GM20431 (cell line): ENCODE measurements at regions not wholly inside any gene's neighbourhood (a gene's known extent, or its start where the extent isn't known, plus 50 kb on each side); places are given as distances from the start of the nearest gene placed in this dataset.

Experiments
- in situ Hi-C: fragments of 300-500 bp; cut with MseI, MboI; formaldehyde crosslinking; loops from one replicate; pipeline ENCODE4 v1.15.0; 2020; ENCODE audit warnings: low sequenced_read_pairs; ENCODE audit not compliant: unreplicated experiment

GRCh38 chr13:95441326-95441725 lies 111.2 kb upstream of the CLDN10 start:
- in situ Hi-C loops: no loop called here

DNA sequence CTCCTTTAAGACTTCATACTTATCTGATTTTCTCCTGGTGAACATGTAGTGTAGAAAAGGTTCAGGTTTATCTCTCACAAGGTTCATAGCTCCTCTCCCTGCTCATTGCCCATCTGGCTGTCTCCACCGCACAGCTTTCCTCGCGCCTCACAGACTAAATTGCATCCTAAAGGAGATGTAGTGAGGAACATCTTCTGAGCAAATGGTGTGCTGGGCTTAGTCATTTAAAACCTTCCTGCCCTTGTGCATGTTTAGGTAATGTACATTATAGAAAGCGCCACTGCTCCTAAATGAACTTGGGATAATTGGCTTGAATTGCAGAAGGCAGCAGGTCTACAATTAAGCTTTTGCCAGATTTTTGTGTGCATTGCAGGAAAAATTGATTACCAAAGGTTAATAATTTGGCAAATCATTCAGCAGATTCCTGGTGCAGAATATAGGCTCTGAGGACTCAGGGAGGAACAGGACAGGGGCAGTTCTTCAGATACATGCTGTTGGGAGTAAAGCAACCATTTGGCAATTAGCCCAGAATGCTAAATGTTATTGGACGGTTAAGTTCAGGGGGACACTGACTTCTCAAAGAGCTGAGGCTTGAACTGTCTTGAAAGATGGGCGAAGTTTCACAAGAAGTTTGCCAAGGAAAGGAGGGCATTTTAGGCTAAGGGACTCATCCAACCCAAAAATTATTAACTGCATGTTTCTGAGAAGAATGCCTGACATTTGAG lies 108.4 kb upstream of the CLDN10 start:
- in situ Hi-C loops: no loop called here

DNA sequence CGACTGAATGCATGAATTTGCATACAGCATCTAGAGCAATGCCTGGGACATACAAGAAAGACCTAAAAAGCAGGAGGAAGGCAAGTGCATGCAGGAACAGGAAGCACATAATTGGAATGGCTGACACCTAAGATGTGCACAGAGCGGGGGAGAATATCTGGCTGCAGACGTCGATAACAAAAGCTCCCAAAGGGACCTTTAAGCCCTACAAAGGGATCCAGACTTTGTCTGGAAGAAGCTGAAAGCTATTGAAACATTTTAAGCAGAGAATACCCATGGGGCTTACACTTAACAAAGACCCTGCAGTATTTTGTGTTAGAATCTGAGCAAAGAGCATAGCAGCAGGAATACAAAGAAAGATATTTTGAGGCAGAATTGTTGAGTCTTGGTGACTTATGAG lies 107.4 kb upstream of the CLDN10 start:
- in situ Hi-C loops: no loop called here

DNA sequence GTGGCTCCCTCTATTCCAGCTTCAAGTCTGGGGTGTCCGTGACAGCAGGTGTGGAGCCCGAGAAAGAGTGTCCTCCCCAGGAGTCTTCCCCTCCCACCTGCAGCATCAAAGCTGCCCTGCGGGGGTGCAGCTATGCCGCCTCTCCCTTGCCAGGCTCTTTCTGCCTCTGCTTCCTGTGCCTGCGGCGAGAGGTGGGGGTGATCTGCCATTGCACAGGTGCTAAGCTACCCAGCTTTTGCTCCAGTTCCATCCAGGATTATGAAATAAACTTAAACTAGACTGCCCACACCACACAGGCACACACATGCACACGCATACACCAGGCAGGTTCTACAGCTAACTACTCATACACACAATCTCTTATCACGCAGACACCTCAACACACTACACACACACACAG lies 104.7 kb upstream of the CLDN10 start:
- in situ Hi-C loops: no loop called here

GRCh38 chr13:95451656-95452055 lies 100.9 kb upstream of the CLDN10 start:
- in situ Hi-C loops: no loop called here

- in situ Hi-C loops: no loop called here
Observed at GRCh38 chr13:95452375-95452774, 100.1 kb upstream of the CLDN10 start.

GRCh38 chr13:95455782-95456181 lies 96.7 kb upstream of the CLDN10 start:
- in situ Hi-C loops: no loop called here

DNA sequence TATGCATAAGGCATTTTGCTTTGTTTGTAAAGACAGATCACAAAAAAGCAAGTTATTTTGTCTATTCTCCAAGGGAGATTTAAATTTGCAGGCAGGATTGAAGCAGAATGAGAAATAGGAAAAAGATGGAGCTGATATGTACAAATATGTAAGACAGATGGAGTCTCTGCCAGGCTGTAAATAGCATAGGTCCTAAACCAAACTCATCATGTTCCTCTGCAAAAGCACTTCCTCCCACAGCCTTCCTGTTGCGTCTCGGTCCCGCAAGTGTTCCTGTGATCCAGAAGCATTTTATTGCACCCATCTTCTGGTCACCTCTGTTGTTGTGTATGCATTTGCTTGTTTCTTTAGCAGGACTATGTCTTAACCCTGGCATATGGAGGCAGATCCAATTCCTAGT lies 95.7 kb upstream of the CLDN10 start:
- in situ Hi-C loops: no loop called here

- in situ Hi-C loops: no loop called here
Observed at GRCh38 chr13:95457294-95457693, 95.2 kb upstream of the CLDN10 start.

- in situ Hi-C loops: no loop called here
Observed at GRCh38 chr13:95462801-95463200, 89.7 kb upstream of the CLDN10 start.

DNA sequence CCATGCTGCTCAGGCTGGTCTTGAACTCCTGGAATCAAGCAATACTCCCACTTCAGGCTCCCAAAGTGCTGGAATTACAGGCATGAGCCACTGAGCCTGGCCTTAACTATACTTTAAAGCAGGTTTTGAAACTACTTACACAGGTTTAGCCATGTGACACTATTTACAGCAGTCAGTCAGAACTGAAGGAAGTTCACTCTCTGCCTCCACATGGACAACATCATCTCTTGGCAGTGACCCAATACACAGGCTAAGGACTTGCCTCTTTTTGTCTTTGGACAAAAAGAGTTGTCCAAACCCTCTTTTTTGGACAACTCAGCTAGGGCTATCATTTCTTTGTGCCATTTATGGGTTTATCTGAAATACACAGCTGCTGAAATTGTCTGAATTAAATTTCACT lies 89.0 kb upstream of the CLDN10 start:
- in situ Hi-C loops: no loop called here

GRCh38 chr13:95470574-95471366 lies 81.8 kb upstream of the CLDN10 start:
- in situ Hi-C loops: no loop called here

DNA sequence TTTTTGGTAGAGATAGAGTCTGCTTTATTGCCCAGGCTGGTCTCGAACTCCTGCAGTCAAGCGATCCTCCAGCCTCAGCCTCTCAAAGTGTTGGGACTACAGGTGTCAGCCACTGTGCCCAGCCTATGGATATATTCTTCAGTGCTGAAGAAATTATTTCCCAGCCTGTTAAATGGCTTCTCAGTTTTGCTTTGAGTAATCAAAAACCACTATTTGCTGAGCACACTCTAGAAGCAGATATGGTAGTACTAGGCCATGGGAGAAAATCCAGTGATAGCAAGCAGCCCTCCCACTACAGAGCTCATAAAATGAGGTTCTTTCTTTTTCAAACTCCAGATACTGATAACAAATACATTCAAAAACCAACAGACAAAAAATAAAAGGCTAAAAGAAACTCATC lies 80.6 kb upstream of the CLDN10 start:
- in situ Hi-C loops: no loop called here

DNA sequence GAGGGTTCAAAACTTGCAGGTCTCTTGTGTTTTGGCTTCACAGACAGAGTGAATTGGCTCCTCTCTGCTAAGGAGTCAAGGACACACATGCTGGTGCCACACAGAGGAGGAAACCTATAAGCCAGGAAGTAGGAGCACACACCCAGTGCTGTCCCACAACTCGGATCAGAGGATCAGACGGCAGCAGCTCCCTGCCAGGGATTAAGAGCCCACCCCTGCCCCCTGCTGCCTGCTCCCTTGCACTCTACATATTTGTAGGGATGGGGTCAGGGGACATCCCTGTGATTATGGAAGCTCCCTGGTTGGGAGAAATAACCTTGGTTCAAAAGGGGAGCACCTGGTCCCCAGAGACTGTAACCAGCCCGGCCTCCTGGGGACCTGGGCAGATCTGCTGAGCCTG lies 77.5 kb upstream of the CLDN10 start:
- in situ Hi-C loops: no loop called here

DNA sequence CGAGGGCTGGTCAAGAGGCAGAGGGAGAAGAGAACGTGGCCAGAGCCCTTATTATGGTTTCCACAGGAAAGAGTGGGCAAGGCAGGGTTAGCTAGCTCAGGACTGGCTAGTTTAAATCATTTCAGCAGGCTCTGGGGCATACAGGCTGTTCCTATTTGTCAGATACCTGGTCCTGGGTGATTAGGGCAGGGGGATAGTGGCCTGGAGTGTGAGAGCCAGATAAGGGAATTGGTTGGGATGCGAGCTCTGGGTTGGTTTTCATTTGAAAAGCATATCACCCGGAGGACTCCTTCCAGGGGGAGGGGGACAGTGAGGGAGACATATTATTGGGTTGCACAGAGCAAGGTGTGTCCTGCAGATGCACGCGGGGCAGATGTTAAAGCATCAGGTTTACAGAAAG lies 75.3 kb upstream of the CLDN10 start:
- in situ Hi-C loops: no loop called here

DNA sequence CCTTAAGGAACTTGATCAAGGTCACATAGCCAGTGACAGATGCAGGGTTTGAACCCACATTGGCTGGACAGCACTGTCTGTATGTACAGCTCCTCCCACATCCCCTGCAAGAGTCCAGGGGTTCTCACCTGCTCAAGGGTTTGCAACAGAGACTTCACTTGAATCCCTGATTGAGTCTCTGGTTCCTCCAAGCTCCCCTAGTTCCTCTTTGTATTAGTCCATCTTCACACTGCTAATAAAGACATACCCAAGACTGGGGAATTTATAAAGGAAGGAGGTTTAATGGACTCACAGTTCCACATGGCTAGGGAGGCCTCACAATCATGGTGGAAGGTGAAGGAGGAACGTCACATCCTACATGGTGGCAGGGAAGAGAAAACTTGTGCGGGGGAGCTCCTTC lies 72.8 kb upstream of the CLDN10 start:
- in situ Hi-C loops: no loop called here

GRCh38 chr13:95480131-95480545 lies 72.4 kb upstream of the CLDN10 start:
- in situ Hi-C loops: no loop called here

GRCh38 chr13:95480791-95481780 lies 71.4 kb upstream of the CLDN10 start:
- in situ Hi-C loops: no loop called here

DNA sequence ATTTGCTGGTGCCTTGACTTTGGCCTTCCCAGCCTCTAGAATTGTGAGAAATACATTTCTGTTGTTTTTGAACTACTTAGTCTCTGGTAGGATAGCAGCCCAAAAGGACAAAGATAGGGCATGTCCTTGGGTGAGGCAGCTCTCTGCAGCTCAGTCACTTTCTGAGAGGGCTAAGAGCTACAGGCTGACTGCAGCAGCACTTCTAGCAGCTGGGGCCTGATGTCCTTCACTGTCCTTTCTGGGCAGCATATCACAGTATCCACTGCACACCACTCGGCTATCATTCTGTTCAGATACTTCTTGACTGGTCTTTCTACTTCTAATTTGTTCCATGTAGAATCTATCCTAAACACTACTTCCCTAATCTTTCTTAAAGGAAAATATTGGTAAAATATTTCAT lies 68.5 kb upstream of the CLDN10 start:
- in situ Hi-C loops: no loop called here

DNA sequence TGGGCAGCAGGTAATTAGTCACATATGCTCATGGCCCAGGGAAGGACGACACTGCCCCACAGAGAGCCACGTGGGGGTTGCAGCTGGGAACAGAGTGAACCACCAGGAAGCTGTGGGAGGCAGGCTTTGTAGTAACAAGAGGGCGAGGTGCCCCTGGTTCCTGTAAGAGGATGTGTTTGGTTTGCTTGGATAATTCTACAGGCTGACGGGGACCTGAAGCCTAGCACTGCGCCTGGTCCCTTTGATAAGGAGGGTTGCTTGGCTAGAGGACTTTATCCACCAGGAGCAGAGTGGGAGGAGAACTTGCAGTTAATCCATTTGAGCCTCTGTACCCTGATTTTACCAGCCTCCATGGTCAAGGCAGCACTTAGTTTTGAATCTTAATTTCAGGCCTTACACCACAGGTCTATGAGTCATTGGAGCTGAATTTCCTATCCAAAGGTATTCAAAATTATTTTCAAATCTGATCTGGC lies 67.4 kb upstream of the CLDN10 start:
- in situ Hi-C loops: no loop called here
